ENCODE measurements at regions not wholly inside any gene's neighbourhood (a gene's known extent, or its start where the extent isn't known, plus 50 kb on each side); places are given as distances from the start of the nearest gene placed in this dataset.

DNA sequence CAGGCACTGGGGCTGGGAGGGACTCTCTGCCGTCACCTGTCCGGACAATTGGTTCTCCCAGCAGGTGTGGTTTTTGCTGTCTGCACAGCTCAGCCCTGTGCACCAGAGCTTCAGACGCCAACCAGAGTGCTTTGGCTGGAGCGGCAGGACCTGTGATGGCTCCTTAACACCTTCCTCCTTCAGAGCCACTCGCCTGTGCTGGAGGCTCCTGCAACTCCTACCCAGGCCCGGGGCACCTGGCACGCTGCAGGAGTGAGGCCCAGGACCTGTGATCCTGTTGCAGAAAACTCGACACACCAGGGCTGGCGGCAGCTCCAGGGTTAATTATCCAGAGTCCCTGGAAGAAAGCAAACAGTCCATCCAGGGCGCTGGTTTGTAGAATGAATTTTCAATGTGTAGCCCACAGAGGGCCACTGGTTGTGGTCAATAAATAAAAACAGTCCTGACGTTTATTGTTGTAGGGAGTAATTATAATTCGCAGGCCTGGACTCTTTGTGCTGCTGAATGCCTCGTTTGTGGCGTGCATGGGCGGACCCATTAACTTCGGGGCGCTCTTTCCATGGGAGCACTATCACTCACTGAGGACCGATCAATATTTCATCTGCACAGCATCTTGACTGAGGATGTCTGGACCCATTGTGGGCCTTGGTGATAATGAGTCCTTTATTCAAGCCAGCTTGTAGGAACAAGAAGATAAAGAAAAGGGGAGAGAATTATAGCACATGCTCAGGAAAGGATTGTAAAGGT, 339.7 kb upstream of the IRX4 start:
- DNase-seq = no peak

DNA sequence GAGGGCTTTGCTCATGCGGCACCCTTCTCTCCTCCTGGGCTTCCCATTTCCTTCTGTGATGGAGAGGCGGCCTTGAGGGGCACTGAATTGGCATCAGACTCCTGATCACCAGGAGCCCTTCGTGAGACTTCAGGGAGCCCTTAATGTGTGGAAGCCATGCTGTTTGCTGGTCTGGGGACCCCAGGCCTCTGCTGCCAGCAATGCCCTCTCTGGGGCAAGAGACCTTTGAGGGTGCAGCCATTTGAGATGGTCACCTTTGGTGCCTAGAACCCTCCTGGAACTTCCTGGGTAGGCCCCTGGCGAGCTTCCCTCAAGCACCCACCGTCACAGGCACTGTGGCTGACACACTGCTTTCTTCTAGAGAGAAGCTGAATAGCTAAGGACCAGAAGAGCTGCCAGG, 338.7 kb upstream of the IRX4 start:
- no peak for DNase-seq

DNA sequence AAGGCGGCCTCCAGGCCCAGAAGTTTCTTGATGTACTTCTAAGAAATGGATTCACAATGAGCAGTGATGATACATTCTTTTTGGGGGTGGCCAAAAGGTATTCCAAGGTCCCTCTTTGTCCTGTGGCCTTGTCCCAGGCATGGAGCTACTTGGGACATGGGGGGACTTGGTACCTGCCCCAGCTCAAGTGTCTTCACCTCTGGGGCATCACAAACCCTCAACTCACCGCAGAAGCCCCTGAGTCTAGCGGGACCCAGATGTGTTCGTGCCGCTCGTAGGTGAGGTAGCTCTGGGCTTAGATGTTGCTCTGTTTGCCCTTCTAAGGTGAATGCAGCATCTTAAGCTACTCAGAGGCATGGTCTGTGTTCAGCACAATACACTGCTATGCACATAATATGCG, 338.0 kb upstream of the IRX4 start:
- DNase-seq = no peak

DNA sequence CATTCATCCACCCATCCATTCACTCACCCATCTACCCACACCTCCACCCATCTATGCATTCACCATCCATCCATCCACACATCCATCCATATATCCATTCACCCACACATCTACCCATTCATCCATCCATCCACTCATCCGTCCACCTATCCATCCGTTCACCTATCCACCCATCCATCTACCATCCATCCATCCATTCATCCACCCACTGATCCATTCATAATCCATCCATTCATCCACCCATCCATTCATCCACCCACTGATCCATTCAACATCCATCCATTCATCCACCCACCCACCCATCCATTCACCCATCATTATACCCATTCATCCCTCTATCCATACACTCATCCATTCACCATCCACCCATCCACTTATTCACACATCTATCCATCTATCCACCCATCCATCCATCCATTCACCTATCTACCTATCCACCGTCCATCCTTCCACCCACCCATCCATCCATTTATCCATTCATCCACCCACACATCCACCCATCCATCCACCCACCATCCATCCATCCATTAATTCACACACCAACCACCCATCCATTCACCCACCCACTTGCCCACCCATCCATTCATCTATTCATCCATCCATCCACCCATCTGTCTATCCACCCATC, 336.5 kb upstream of the IRX4 start:
- DNase-seq = no peak

DNA sequence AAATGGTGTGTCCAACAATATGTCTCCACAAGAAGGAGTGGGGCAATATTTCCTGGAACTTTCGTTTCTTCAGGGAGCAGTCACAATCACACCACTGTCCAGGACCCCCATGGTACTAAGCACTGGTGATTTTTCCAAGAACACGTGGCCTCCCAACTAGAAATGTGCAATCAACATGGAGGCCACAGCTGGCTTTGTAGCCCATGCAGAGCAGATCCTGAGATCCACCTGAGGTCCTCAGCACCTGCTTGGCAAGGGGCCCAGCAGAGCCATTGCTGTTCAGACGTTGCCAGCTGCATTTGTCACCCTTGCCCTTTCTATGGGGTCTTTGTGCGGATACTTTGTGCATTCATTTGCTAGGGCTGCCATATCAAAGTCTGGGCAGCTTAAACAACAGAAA, 334.5 kb upstream of the IRX4 start:
- no peak for DNase-seq

DNA sequence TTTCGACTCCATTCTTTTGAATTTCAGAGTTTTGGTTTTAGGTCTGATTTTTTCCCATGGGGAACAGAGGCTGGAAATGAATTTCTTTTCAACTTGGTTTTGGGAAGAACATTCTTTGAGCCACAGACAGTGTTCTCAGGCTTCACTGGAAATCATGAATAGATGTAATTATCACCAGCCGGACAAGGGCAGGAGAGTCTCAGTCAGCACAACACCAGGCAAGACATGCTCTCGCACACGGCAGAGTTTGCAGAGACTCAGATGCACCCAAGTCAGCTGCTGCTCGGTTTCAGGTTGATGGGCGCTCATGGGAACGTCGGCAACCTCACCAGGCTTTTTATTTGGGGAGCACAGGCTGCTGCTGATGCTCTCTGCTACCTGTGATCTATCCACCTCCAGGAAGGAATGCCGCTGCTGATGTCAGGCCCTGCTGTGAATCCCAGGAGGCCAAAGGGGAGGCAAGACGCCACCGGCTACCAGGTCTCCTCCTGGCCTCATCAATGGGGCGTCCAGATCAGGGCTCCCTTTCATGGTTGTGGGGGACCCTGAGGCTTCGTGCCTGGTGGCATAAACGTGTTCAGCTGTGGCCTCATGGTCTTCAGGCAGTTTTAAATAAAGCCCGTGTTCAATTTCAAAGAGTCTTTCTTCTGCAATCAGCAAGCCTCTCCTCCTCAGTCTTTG, 332.3 kb upstream of the IRX4 start:
- no peak for DNase-seq

DNA sequence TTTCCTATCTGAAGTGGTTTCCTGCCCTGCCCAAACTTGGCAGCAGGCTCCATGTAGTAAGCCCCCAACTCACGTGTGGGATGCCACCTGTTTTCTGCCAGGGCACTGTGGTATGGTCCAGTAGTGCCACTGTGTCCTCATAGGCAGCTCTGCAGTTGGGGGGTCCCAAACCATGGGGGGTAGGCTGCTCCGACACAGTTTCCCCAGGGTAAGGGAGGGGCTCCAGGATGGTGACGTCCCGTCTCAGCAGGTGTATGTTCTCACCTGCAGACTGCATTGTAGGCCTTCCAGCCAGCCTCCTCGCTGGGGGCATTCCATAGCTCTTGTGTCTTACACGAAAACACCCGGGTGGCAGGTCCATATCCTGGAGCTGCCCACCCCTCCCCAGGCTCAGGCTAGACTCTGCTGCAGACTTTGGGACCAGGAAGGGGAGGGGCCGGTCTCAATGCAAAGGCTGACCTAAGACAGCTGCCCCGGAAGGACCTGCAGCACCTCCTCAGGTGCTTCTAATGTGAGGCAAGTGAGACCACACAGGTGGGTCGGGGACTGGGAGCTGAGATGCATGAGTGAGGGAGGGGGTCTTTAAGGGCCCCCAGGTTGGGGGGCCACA, 330.5 kb upstream of the IRX4 start:
- DNase-seq = no peak

DNA sequence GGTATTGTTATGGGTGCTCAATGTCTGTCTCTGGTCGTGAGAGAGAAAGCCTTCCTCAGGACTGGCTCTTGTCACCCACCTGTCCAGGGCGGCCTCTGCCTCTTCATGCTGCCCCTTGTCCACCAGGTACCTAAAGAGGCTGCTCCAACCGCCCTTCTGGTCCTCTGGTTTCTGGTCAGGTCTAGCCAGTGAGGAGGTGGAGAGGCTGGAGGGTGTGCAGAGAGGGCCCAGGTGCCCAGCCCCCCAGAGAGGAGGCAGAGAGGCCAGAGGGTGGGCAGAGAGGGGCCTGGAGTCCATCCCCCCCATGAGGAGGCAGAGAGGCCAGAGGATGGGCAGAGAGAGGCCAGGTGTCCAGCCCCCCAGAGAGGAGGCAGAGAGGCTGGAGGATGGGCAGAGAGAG, 329.8 kb upstream of the IRX4 start:
- DNase-seq = no peak

DNA sequence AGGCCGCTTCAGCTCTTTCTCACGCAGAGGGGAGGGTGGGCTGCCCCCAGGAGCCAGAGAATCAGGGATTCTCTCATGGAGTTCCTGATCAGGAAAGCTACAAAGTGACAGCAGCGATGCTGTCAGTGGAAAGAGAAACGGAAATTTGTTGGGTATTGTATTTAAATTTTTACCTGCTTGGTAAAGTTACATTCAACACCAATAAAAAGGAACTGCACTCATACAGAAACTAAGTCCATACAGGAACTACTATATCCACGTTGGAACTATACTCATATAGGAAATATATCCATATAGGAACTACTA, 325.5 kb upstream of the IRX4 start:
- DNase-seq = no peak

DNA sequence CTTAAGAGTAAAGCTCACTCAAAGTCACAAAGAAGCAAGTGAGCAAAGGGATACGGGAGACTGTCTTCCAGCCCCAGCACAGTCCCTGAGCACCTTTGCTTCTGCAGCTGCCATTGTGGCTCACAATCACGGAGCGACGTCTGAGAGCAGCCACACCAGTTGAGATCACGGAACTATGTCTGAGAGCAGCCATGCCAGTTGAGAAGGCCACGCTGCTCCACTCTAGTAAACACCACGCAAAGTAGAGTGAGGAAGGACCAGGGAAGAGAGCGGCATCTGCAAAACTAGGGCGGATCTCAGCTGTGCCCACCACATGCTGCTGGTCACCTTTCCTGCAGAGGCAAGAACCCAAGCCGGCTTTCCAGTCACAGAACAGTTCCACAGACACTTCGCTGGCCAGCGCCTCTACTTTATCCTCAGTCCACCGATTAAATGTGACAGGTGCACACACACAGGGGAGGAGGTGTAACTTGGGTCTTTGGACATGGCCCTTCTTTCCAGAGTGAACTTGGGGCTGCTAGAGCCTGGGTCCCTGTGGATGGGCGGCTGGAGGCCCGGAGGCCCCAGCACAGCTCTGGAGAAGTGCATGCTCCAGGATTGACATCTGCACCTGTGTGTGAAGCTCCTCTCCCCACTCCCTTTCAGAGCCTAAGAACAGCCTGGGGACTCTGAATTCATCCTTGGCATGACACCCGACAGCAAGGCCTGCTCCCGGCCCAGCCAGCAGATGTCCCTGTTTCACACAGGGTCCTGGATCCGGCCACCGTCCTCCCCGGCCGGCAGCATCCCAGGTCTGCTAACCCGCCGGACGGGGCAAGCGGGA, 324.9 kb upstream of the IRX4 start:
- DNase-seq = no peak

DNA sequence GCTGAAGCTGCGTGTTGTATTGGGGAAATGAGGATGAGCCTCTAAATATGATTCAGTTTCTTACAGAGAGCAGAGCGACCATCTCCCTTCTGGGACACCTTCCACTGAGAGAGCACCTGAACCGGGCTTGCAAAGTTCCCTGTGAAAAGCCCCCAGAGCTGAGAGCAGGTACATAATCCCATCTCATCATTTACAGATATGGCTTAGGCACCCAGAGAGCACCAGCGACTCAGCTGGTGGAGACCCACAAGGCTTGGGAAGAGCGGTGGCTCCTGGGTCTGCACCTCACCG, 324.3 kb upstream of the IRX4 start:
- DNase-seq = no peak

DNA sequence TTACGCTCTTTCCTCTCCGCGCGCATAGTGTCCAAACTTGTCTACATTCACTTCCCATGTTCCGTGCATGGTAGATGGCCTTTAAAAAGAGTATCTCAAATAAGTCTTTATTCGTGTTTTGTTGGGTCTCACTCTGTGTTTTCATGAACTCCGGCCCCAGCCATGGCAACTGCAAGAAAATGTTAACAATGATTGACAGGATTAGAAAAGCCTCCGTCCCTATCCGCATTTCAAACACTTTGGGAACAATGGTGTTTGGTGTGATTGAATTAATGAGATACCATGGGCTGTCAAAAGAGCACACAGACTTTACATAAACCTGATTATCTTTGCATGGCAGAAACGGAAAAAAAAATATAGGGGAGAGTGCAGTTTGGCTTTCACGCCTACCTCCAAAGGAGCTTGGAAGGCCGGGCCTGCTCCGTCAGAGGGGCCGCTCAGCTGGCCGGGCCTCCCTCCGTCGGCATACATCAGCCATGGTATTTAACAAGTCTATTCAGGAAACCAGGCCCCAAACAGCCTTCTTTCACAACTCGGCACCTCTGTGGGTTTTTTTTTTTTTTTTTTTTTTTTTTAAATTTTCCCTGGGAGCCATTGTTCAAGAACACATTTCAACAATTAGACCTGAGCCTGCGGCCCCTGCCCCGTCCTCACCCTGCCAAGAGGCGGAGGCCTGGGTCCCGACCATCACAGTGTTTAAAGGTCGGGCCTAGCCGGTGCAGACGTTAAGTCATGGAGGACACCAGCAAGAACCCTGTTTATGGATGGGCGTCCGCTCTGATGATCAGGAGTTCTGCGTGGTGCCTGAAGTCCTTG, 323.8 kb upstream of the IRX4 start:
- no peak for DNase-seq

DNA sequence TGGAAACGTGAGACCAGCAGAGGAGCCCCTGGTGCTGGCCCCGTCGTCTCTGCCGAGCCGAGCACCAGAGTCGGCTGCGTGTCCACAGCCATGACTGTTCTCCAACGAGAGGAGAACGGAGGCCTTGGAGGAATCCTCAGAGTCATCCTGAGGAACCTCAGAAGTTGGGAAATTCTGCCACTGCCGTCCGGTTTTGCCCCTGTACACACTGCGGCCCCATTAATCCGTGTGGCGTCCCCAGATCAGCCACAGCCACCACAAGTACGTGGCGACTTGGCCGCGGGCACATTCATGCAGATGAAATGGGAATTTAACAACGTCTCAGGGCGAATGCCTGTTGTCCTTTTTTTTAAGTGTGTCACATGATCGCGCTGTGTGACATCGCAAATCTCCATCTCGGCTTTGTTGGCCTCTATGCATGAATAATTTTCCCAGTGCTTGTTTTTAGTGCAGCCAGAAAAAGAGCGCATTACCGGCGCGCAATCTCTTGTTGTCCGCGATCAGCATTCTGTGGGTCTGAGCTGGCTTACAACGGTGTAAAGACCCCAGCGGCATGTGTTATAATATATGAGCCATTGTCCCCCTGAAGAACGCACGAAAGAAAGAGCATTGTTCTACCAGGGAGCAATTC, 323.0 kb upstream of the IRX4 start:
- no peak for DNase-seq

DNA sequence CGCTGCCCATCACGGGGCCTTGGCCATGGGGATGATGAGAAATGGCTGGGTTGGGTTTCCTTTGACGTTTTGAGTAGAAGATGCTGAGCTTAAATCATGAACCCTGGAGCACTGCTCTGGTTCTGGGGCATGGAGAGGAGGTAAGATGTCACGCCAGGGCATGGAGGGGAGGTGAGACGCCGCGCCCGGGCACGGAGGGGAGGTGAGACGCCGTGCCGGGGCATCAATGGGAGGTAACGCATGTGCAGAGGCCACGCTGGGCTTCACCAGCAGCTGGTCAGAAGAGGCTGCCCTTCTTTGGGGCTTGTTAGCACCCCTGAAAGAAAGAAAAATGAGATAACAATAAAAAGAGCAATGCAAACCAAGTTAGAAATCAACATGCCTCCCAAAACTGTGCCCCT, 322.5 kb upstream of the IRX4 start:
- no peak for DNase-seq

DNA sequence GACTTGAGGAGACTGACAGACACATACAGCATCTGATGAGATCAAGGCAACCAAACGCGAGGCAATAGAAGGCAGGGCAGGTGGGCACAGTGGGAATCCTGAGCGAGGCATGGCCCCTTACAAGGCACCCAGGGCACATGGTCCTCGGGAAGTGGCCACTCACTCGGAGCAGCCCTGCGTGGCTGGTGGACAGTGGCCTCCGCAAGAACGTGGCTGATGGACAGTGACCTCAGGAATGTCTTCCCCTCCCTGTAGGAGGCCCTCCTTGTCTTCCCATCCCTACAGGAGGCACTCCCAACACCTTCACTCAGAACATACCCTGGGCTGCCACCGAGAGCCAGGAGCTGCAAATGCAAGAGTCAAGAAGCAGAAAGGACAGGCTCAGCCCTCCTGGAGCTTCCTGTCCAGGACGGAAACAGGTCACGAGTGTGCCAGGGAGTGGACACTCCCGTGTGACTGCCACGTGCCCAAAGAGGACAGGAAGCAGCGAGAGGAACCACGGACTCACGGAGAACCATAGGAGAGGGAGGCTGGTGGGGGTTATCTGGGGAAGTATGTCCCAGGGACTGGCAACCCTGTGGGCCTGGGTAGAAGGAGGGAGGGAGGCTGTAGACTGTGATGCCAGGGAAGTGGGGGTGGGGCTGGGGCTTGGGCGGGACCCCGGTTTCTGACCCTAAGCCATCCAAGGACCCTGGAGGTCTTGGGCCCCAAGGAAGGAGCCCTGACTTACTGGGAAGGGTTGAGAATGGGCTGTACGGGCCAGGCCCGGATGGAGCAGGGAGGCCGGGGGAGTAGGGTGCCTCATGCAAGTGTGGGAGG, 321.9 kb upstream of the IRX4 start:
- no peak for DNase-seq

DNA sequence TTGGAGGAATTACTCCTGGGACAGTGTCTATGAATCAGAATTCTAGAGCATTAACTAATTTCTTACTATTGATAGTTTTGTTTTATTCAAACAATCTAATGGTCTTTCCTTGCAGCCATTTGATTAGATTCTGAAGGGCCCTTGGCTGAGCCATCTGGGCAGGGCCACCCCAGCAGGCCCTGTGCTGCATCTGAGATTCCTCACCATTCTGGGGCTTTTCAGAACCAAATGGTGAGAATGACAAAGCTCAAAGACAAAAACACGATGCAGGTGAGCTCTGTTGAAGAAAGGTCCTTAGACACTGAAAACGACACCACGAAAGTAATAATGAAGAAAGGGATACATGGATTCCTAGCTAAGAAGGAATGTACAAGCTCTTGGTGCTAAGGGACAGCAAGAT, 321.0 kb upstream of the IRX4 start:
- no peak for DNase-seq

DNA sequence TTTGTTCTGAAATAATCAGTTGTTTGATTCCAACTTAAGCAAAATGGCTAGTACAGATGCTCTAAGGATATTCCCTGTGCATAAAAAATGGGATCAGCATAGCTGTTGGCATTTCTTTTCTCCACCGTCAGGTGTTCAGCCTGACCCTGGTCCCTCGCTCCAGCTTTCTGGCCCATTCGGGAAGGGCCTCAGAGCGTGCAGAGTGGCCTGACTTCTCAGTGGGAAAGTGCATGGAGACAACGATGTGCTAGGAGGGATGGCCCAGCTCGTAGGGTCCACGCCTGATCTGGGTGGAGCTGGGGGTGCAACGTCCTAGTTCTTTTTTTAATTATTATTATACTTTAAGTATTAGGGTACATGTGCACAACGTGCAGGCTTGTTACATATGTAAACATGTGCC, 319.1 kb upstream of the IRX4 start:
- DNase-seq = no peak

DNA sequence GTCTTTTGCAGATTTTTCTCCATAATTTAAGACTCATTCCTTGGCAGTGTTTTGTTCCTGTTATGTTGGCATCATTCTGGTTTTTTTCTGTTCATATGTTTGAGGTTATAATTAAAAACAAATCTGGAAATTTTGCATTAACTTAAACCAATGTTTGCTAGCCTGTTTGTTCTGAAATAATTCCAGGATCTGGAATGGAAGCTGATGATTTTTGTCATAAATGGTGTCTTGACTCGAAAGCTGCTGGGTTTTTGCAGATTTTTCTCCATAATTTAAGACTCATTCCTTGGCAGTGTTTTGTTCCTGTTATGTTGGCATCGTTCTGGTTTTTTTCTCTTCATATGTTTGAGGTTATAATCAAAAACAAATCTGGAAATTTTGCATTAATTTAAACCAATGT, 318.7 kb upstream of the IRX4 start:
- no peak for DNase-seq

DNA sequence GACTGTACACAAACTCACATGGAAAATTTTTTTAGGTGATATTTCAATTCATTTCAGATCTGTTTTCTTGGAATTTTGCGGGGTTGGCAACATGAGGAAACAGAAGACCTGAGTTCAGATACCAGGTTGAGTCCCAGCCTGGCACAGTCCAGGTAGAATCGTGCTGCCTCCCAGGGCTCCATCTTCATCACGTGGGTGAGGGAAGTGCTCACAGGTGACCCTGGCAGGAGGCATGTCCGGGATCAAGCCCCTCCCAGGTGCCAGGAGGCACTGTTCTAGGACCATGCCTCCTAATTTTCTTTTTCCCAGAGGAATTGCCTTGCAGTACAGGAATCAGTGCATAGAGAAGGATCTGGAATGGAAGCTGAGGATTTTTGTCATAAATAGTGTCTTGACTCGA, 318.3 kb upstream of the IRX4 start:
- DNase-seq = no peak

DNA sequence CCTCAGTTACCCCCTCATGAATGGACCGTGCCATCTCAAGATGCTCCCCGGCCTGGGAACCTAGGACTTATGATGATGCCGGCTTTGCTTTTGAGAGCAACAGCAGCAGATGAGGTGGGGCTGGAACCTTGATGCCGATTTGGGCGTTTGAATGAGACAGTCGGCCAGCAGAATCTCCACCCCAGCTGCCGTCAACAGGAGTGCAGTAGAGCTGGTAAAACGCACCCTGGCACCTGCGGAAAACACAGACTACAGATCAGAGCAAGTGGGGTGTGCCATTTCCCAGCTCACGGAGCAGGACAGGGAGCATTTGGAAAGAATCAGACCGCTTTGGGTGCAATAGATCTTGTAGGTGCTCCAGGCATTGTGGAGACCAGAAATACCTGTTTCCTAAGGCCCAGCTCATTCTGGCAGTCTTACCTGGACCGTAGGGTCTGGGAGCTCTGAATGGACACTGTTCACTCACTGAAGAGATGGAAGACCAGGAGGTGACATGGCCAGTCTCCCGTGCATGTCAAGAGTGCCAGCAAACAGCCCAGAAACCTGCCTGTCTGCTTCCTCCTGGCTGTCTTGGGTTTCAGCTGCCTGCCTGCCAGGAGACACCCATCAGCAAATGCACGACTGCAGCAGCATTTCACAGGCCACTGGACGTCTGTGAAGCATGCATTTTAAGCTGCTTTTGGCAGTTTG, 317.7 kb upstream of the IRX4 start:
- no peak for DNase-seq

DNA sequence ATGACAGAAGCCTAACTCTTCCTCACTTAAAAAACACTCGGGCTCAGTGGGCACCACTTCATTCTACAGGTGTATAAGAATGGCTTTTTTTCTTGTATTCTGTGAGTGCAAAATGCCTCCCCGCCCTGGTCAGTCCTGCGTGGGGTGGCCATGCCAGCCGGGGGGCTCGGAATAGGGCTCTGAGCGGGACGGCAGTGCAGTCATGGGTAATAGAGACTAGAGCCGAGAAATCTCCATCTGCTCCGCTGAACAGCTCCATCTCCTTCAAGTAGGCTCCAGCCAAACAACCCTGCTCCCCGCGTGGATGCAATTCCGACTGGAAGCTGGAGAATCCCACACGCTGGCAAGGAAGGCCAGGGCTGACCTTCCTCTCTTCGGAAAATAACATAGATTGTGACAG, 317.0 kb upstream of the IRX4 start:
- no peak for DNase-seq

All from activated CD4-positive, alpha-beta T cell treated with anti-CD3 and anti-CD28 coated beads for 4 hours (primary cell).